Lower leg skin (tissue), 3 donors: ENCODE measurements at regions not wholly inside any gene's neighbourhood (a gene's known extent, or its start where the extent isn't known, plus 50 kb on each side); places are given as distances from the start of the nearest gene placed in this dataset.

Experiments used
- CTCF ChIP-seq, 3 donors: fragments of 450-650 bp; IDR thresholded peaks; one replicate each; pipeline ENCODE4 v1.5.1; 2016; ENCODE audit warnings: antibody characterized with exemption in 3 of 3, mild to moderate bottlenecking in 3 of 3, moderate library complexity in 2 of 3
- POLR2A ChIP-seq, 2 donors: fragments of 450-650 bp; IDR thresholded peaks; one replicate each; pipeline ENCODE4 v1.6.1; 2016 to 2017; ENCODE audit warnings: antibody characterized with exemption in 2 of 2, mild to moderate bottlenecking in 1 of 2, moderate library complexity in 1 of 2

GRCh38 chr1:38758820-38759219 lies 100.8 kb downstream of the RRAGC start:
- no peak for TF ChIP-seq CTCF (IDR thresholded peaks at IDR 0.05)
- no peak for TF ChIP-seq POLR2A (IDR thresholded peaks at IDR 0.05)
